GM19468 (cell line): ENCODE measurements at regions not wholly inside any gene's neighbourhood (a gene's known extent, or its start where the extent isn't known, plus 50 kb on each side); places are given as distances from the start of the nearest gene placed in this dataset.
"Not testable (repeated sequence)": the region's sequence is repeated elsewhere in the genome, so short reads cannot be mapped to it uniquely, and the experiment has no call there.

Source experiments
- ATAC-seq: cut with Tn5 transposase; IDR thresholded peaks from one replicate; pipeline ENCODE4 v1.9.1; 2021; ENCODE audit warnings: mild to moderate bottlenecking, moderate library complexity, moderate number of reproducible peaks; ENCODE audit not compliant: unreplicated experiment; ENCODE audit errors: extremely low read depth

- ATAC-seq = peak; percentile 26
Measured at GRCh38 chr9:39463696-39464095, 108.2 kb downstream of the SPATA31A1 start.

- ATAC-seq = peak; percentile 96
Measured at GRCh38 chr9:39464122-39464777, 108.8 kb downstream of the SPATA31A1 start.

GRCh38 chr9:39474499-39474898 lies 119.0 kb downstream of the SPATA31A1 start:
- ATAC-seq = peak; percentile 99

GRCh38 chr9:39483073-39483472 lies 127.6 kb downstream of the SPATA31A1 start:
- not testable (repeated sequence) for ATAC-seq

GRCh38 chr9:39483880-39484279 lies 128.4 kb downstream of the SPATA31A1 start:
- not testable (repeated sequence) for ATAC-seq

GRCh38 chr9:39484292-39484691 lies 128.8 kb downstream of the SPATA31A1 start:
- ATAC-seq = peak; percentile 29

- not testable (repeated sequence) for ATAC-seq
Measured at GRCh38 chr9:39487477-39487876, 132.0 kb downstream of the SPATA31A1 start.

- not testable (repeated sequence) for ATAC-seq
Measured at GRCh38 chr9:39496248-39496647, 140.8 kb downstream of the SPATA31A1 start.

- not testable (repeated sequence) for ATAC-seq
Measured at GRCh38 chr9:39503178-39503577, 147.7 kb downstream of the SPATA31A1 start.

GRCh38 chr9:39527387-39528029 lies 172.0 kb downstream of the SPATA31A1 start:
- ATAC-seq = not testable (repeated sequence)

- ATAC-seq = not testable (repeated sequence)
Measured at GRCh38 chr9:39532597-39532996, 177.1 kb downstream of the SPATA31A1 start.

GRCh38 chr9:39533001-39533762 lies 177.7 kb downstream of the SPATA31A1 start:
- not testable (repeated sequence) for ATAC-seq

- ATAC-seq = not testable (repeated sequence)
Measured at GRCh38 chr9:39533763-39534548, 178.5 kb downstream of the SPATA31A1 start.

GRCh38 chr9:39534897-39535296 lies 179.4 kb downstream of the SPATA31A1 start:
- not testable (repeated sequence) for ATAC-seq

- ATAC-seq = not testable (repeated sequence)
Measured at GRCh38 chr9:39542157-39542556, 186.7 kb downstream of the SPATA31A1 start.

GRCh38 chr9:39545079-39545478 lies 189.6 kb downstream of the SPATA31A1 start:
- not testable (repeated sequence) for ATAC-seq

GRCh38 chr9:39550573-39550972 lies 195.1 kb downstream of the SPATA31A1 start:
- not testable (repeated sequence) for ATAC-seq

- ATAC-seq = not testable (repeated sequence)
Measured at GRCh38 chr9:39551544-39551943, 196.1 kb downstream of the SPATA31A1 start.

- ATAC-seq = not testable (repeated sequence)
Measured at GRCh38 chr9:39552242-39552881, 196.9 kb downstream of the SPATA31A1 start.

GRCh38 chr9:39554352-39554751 lies 198.9 kb downstream of the SPATA31A1 start:
- not testable (repeated sequence) for ATAC-seq
